Panc1 (cell line): ENCODE measurements at regions not wholly inside any gene's neighbourhood (a gene's known extent, or its start where the extent isn't known, plus 50 kb on each side); places are given as distances from the start of the nearest gene placed in this dataset.

Source experiments
- POLR2AphosphoS5 ChIP-seq: IDR thresholded peaks from 2 replicates; pipeline ENCODE4 v1.6.1; 2012; ENCODE audit warnings: mild to moderate bottlenecking, low read depth, low read length, moderate library complexity
- TF ChIP-seq, protein P1 (sequence below): fragments of 450-650 bp; IDR thresholded peaks from 2 replicates; pipeline ENCODE4 v1.5.1; 2017; ENCODE audit warnings: mild to moderate bottlenecking

- TF ChIP-seq, protein P1, sequence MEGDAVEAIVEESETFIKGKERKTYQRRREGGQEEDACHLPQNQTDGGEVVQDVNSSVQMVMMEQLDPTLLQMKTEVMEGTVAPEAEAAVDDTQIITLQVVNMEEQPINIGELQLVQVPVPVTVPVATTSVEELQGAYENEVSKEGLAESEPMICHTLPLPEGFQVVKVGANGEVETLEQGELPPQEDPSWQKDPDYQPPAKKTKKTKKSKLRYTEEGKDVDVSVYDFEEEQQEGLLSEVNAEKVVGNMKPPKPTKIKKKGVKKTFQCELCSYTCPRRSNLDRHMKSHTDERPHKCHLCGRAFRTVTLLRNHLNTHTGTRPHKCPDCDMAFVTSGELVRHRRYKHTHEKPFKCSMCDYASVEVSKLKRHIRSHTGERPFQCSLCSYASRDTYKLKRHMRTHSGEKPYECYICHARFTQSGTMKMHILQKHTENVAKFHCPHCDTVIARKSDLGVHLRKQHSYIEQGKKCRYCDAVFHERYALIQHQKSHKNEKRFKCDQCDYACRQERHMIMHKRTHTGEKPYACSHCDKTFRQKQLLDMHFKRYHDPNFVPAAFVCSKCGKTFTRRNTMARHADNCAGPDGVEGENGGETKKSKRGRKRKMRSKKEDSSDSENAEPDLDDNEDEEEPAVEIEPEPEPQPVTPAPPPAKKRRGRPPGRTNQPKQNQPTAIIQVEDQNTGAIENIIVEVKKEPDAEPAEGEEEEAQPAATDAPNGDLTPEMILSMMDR: no peak
- TF ChIP-seq POLR2AphosphoS5: no peak
Observed at GRCh38 chr14:97630249-97630648, 833.1 kb downstream of the VRK1 start.
